HepG2 (cell line): ENCODE measurements at regions not wholly inside any gene's neighbourhood (a gene's known extent, or its start where the extent isn't known, plus 50 kb on each side); places are given as distances from the start of the nearest gene placed in this dataset.

Experiments
- ATAC-seq: fragments of 200-7000 bp; cut with Tn5 transposase; 3 replicates; pipeline ENCODE4 v1.9.1; 2020; ENCODE audit warnings: mild to moderate bottlenecking, moderate library complexity
- BruUV-seq: library from RNA; stranded (reverse); fragments of 400-500 nt; replicated peaks from 2 replicates; lab custom pipeline; 2021; lab: Mats Ljungman, UMichigan
- CTCF ChIA-PET: fragments of 300-600 bp; formaldehyde crosslinking; extraction: SDS; loops from one replicate; lab custom pipeline; 2021; ENCODE audit warnings: low total read pairs, inconsistent platforms, low intra/inter-chr PET ratio; lab: Yijun Ruan, JAX
- POLR2A ChIA-PET: fragments of 350-600 bp; sonication (Branson Sonifier 250); formaldehyde crosslinking; loops from one replicate; lab custom pipeline; 2020; ENCODE audit warnings: antibody characterized with exemption, inconsistent platforms; lab: Yijun Ruan, JAX
- DNase-seq: peaks from one replicate; pipeline ENCODE4 v3.0.0-alpha.2; 2015; ENCODE audit warnings: low spot score
- FAIRE-seq: peaks from 3 replicates; lab custom pipeline; 2011; peaks lifted over from hg19 to GRCh38; lab: Jason Lieb, UNC
- H2AFZ ChIP-seq: one replicate; pipeline ENCODE4 v1.6.1; 2011; ENCODE audit warnings: low read length, inconsistent platforms
- H3K27ac ChIP-seq: fragments of 300-600 bp; 3 replicates; pipeline ENCODE4 v1.8.0; 2011; ENCODE audit warnings: mixed run types, mild to moderate bottlenecking, mixed read lengths, low read length, inconsistent platforms; ENCODE audit not compliant: insufficient read depth; ENCODE audit errors: extremely low read length
- H3K27me3 ChIP-seq, 2 experiments: fragments of 200-600 bp in 1 of 2; 2 replicates in 1 of 2; 3 replicates in 1 of 2; pipeline versions ENCODE4 v1.6.0 to v1.8.0; 2011; ENCODE audit warnings: low read length in 2 of 2, mild to moderate bottlenecking in 2 of 2, moderate library complexity in 2 of 2, inconsistent platforms in 1 of 2; ENCODE audit not compliant: insufficient read depth in 2 of 2, control insufficient read depth in 1 of 2
- H3K36me3 ChIP-seq, 2 experiments: fragments of 200-600 bp in 1 of 2; replicated peaks in 1 of 2; 2 replicates in 1 of 2; 3 replicates in 1 of 2; pipeline versions ENCODE4 v1.5.1 to v1.8.0; 2011; ENCODE audit warnings: low read length in 2 of 2, inconsistent platforms in 1 of 2; ENCODE audit not compliant: insufficient read depth in 2 of 2, control insufficient read depth in 1 of 2
- H3K4me1 ChIP-seq: 2 replicates; pipeline ENCODE4 v1.5.1; 2012; ENCODE audit warnings: low read length, inconsistent platforms; ENCODE audit not compliant: insufficient read depth
- H3K4me2 ChIP-seq: 2 replicates; pipeline ENCODE4 v1.6.0; 2011; ENCODE audit warnings: low read depth, low read length, inconsistent platforms
- H3K4me3 ChIP-seq, 3 experiments: fragments of 200-600 bp in 1 of 3; sonication (generic), shearing (Covaris generic) in 1 of 3; replicated peaks in 1 of 3; 2 replicates each; pipeline ENCODE4 v1.5.1; 2011 to 2016; ENCODE audit warnings: low read length in 3 of 3, inconsistent platforms in 2 of 3, low read depth in 2 of 3, mild to moderate bottlenecking in 2 of 3, control low read depth in 1 of 3, mixed read lengths in 1 of 3; ENCODE audit not compliant: insufficient read depth in 1 of 3
- H3K79me2 ChIP-seq: one replicate; pipeline ENCODE4 v1.6.1; 2011; ENCODE audit warnings: low read length, inconsistent platforms; ENCODE audit not compliant: insufficient read depth
- H3K9ac ChIP-seq: 2 replicates; pipeline ENCODE4 v1.6.0; 2011; ENCODE audit warnings: mild to moderate bottlenecking, low read depth, low read length, inconsistent platforms; ENCODE audit not compliant: insufficient read depth
- H3K9me3 ChIP-seq: 2 replicates; pipeline ENCODE4 v1.5.1; 2012; ENCODE audit warnings: mild to moderate bottlenecking, low read length
- H4K20me1 ChIP-seq: 2 replicates; pipeline ENCODE4 v1.6.0; 2011; ENCODE audit warnings: inconsistent platforms, mild to moderate bottlenecking, low read length, moderate library complexity; ENCODE audit not compliant: insufficient read depth
- AGO2 ChIP-seq: fragments of 200-400 bp; formaldehyde crosslinking; optimal IDR thresholded peaks from 2 replicates; pipeline ENCODE3; 2017; ENCODE audit warnings: mild to moderate bottlenecking, low read depth, low read length, moderate library complexity
- BRCA1 ChIP-seq: sonication (generic); formaldehyde crosslinking; IDR thresholded peaks from 2 replicates; pipeline ENCODE4 v1.4.0; 2020; ENCODE audit warnings: missing genetic modification reagents
- CBX1 ChIP-seq: IDR thresholded peaks from one replicate; pipeline ENCODE4 v1.6.1; 2016; ENCODE audit warnings: antibody characterized with exemption, low read depth
- CENPBD1 ChIP-seq: sonication (generic); formaldehyde crosslinking; IDR thresholded peaks from 2 replicates; pipeline ENCODE4 v1.8.0; 2022; ENCODE audit warnings: missing genetic modification reagents, low read depth, mild to moderate bottlenecking, borderline replicate concordance
- MAX ChIP-seq: IDR thresholded peaks from 2 replicates; pipeline ENCODE4 v1.6.1; 2012; ENCODE audit warnings: inconsistent platforms
- MEIS1 ChIP-seq: sonication (generic); formaldehyde crosslinking; IDR thresholded peaks from 2 replicates; pipeline ENCODE4 v1.9.0; 2021; ENCODE audit warnings: mild to moderate bottlenecking, missing genetic modification reagents, moderate library complexity, borderline replicate concordance
- RNF2 ChIP-seq: fragments of 450-650 bp; conservative IDR thresholded peaks from 2 replicates; pipeline ENCODE4 v1.6.1; 2016; ENCODE audit warnings: low read depth
- TBL1XR1 ChIP-seq: fragments of 150-350 bp; IDR thresholded peaks from 2 replicates; pipeline ENCODE4 v1.6.1; 2014; ENCODE audit warnings: borderline replicate concordance, low read length; ENCODE audit not compliant: partially characterized antibody
- TRIM22 ChIP-seq: fragments of 450-650 bp; IDR thresholded peaks from 2 replicates; pipeline ENCODE4 v1.6.1; 2017
- ZFP37 ChIP-seq: sonication (generic); formaldehyde crosslinking; IDR thresholded peaks from 2 replicates; pipeline ENCODE4 v1.4.0; 2020; ENCODE audit warnings: missing genetic modification reagents, borderline replicate concordance
- ZNF230 ChIP-seq: sonication (generic); formaldehyde crosslinking; IDR thresholded peaks from 2 replicates; pipeline ENCODE4 v1.4.0; 2020; ENCODE audit warnings: mild to moderate bottlenecking, missing genetic modification reagents
- ZNF564 ChIP-seq: sonication (generic); formaldehyde crosslinking; IDR thresholded peaks from 2 replicates; pipeline ENCODE4 v1.8.1; 2023; ENCODE audit warnings: mild to moderate bottlenecking, missing genetic modification reagents
- ZNF614 ChIP-seq: IDR thresholded peaks from 2 replicates; pipeline ENCODE4 v1.6.1; 2018; ENCODE audit warnings: missing biosample characterization, missing genetic modification reagents, inconsistent platforms, borderline replicate concordance
- WGBS: methylation state at CpG from one replicate; pipeline ENCODE4 v1.1.6; 2017; ENCODE audit warnings: low lambda C conversion rate; 5-methylcytosine and 5-hydroxymethylcytosine counted together
- in situ Hi-C: cut with HindIII; loops from 2 replicates; pipeline ENCODE4 v1.10.0; 2017; ENCODE audit warnings: low pct_unique_long_range_greater_than_20kb; ENCODE audit not compliant: extremely low pct_ligation_motif_present
- intact Hi-C: fragments of 100-400 bp; cut with micrococcal nuclease; formaldehyde crosslinking; loops from one replicate; pipeline ENCODE4 v1.10.0; 2022; ENCODE audit not compliant: unreplicated experiment
- TF ChIP-seq, protein P1 (sequence below): sonication (generic); formaldehyde crosslinking; IDR thresholded peaks from 2 replicates; pipeline ENCODE4 v1.4.0; 2020; ENCODE audit warnings: missing genetic modification reagents
- TF ChIP-seq, protein P2 (sequence below): IDR thresholded peaks from 2 replicates; pipeline ENCODE4 v1.6.1; 2016; ENCODE audit warnings: mild to moderate bottlenecking

- Histone ChIP-seq H3K9me3 (no peaks in the 10 kb centered on the region), H2AFZ (no peak overlapping the region)
- TF ChIP-seq, protein P1, sequence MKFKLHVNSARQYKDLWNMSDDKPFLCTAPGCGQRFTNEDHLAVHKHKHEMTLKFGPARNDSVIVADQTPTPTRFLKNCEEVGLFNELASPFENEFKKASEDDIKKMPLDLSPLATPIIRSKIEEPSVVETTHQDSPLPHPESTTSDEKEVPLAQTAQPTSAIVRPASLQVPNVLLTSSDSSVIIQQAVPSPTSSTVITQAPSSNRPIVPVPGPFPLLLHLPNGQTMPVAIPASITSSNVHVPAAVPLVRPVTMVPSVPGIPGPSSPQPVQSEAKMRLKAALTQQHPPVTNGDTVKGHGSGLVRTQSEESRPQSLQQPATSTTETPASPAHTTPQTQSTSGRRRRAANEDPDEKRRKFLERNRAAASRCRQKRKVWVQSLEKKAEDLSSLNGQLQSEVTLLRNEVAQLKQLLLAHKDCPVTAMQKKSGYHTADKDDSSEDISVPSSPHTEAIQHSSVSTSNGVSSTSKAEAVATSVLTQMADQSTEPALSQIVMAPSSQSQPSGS (CRISPR knock-in tag) = no peak
- no peak for TF ChIP-seq RNF2
- no peak for TF ChIP-seq TBL1XR1
- TF ChIP-seq ZNF564 (CRISPR knock-in tag) = no peak
- TF ChIP-seq AGO2 = no peak
- TF ChIP-seq TRIM22 = no peak
- no peak for TF ChIP-seq CBX1
- TF ChIP-seq ZFP37 (CRISPR knock-in tag) = no peak
- no peak for TF ChIP-seq ZNF230
- no peak for TF ChIP-seq ZNF614
- no peak for TF ChIP-seq BRCA1
- TF ChIP-seq MAX = no peak
- TF ChIP-seq MEIS1 (CRISPR knock-in tag) = no peak
- TF ChIP-seq, protein P2, sequence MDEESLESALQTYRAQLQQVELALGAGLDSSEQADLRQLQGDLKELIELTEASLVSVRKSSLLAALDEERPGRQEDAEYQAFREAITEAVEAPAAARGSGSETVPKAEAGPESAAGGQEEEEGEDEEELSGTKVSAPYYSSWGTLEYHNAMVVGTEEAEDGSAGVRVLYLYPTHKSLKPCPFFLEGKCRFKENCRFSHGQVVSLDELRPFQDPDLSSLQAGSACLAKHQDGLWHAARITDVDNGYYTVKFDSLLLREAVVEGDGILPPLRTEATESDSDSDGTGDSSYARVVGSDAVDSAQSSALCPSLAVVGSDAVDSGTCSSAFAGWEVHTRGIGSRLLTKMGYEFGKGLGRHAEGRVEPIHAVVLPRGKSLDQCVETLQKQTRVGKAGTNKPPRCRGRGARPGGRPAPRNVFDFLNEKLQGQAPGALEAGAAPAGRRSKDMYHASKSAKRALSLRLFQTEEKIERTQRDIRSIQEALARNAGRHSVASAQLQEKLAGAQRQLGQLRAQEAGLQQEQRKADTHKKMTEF (CRISPR knock-in tag) = no peak
- no peak for TF ChIP-seq CENPBD1
- TF ChIP-seq, all 625 proteins: peak for 0
- H3K27ac ChIP-seq = no peak overlapping the region
- no peaks in the 10 kb centered on the region for H4K20me1 ChIP-seq
- H3K36me3 ChIP-seq = no peaks in the 10 kb centered on the region
- CTCF ChIA-PET = no interaction called here
- FAIRE-seq (no peak), ATAC-seq (no peak), DNase-seq (no peak)
- H3K9ac ChIP-seq = no peak overlapping the region
- intact Hi-C loops = loop anchor here (10.0 kb wide), 1 partner anchor 63 kb away; no protein-coding TSS in a partner anchor
- H3K4me3 ChIP-seq = no peak overlapping the region
- BruUV-seq = no TSS peak
- POLR2A ChIA-PET = no interaction called here
- no peak overlapping the region for H3K4me2 ChIP-seq
- no peaks in the 10 kb centered on the region for H3K27me3 ChIP-seq
- H3K79me2 ChIP-seq = no peaks in the 10 kb centered on the region
- 71% methylated on average over 5 of the region's 5 CpGs for WGBS
- peaks cover 33% of the 10 kb centered on the region for H3K4me1 ChIP-seq
- in situ Hi-C loops = no loop called here
These were observed 536.8 kb upstream of the NRP1 start for GRCh38 chr10:33871061-33871956.
